ENCODE measurements at regions not wholly inside any gene's neighbourhood (a gene's known extent, or its start where the extent isn't known, plus 50 kb on each side); places are given as distances from the start of the nearest gene placed in this dataset.

- no peak overlapping the region for H3K4me3 ChIP-seq (ENCODE audit: low read length)
- no peaks in the 10 kb centered on the region for H3K79me2 ChIP-seq (ENCODE audit: control insufficient read depth, insufficient read depth, low read length)
- H3K4me2 ChIP-seq (ENCODE audit: low read length) = no peak overlapping the region
- H4K5ac ChIP-seq (ENCODE audit: low read length) = no peak overlapping the region
- H2AK5ac ChIP-seq (ENCODE audit: low read length) = no peak overlapping the region
- no CpG with 5 or more reads among the region's 2 CpGs for WGBS (ENCODE audit: extremely low coverage, insufficient coverage, low lambda C conversion rate)
- no peak overlapping the region for H3K27ac ChIP-seq (ENCODE audit: low read depth, low read length)
- H3K56ac ChIP-seq (ENCODE audit: low read length) = no peak overlapping the region
- no peak overlapping the region for H4K8ac ChIP-seq (ENCODE audit: low read depth, low read length)
- no peak for DNase-seq
- H2BK120ac ChIP-seq (ENCODE audit: low read depth, low read length) = no peak overlapping the region
- H2BK5ac ChIP-seq (ENCODE audit: low read length) = no peak overlapping the region
- H3K36me3 ChIP-seq (ENCODE audit: control insufficient read depth, insufficient read depth, low read length) = no peaks in the 10 kb centered on the region
- H3K9ac ChIP-seq (ENCODE audit: low read length) = no peak overlapping the region
- H2BK15ac ChIP-seq (replicated peaks; ENCODE audit: low read depth) = no peak overlapping the region
- no peaks in the 10 kb centered on the region for H3K4me1 ChIP-seq (ENCODE audit: control insufficient read depth, low read depth, low read length)
- no peak overlapping the region for H3K18ac ChIP-seq (ENCODE audit: low read length)
- H3K23ac ChIP-seq (ENCODE audit: low read length) = no peak overlapping the region
- H3K4ac ChIP-seq (ENCODE audit: low read depth, low read length) = no peak overlapping the region
- H3K79me1 ChIP-seq (ENCODE audit: low read length) = no peaks in the 10 kb centered on the region
- H3K27me3 ChIP-seq (ENCODE audit: insufficient read depth, low read length, poor library complexity) = no peaks in the 10 kb centered on the region
These were observed 170.2 kb upstream of the CITED2 start for GRCh38 chr6:139544701-139545057.

GRCh38 chr6:139542351-139542750, 167.9 kb upstream of the CITED2 start:
- Histone ChIP-seq H2BK15ac (replicated peaks; ENCODE audit: low read depth) (no peak overlapping the region), H2AK5ac (ENCODE audit: low read length) (no peak overlapping the region), H3K9ac (ENCODE audit: low read length) (no peak overlapping the region), H3K79me1 (ENCODE audit: low read length) (no peaks in the 10 kb centered on the region), H2BK120ac (ENCODE audit: low read depth, low read length) (no peak overlapping the region), H3K4me2 (ENCODE audit: low read length) (no peak overlapping the region), H3K4me3 (ENCODE audit: low read length) (no peak overlapping the region), H3K4me1 (ENCODE audit: control insufficient read depth, low read depth, low read length) (peaks cover 2% of the 10 kb centered on the region), H3K56ac (ENCODE audit: low read length) (no peak overlapping the region), H4K5ac (ENCODE audit: low read length) (no peak overlapping the region), H3K4ac (ENCODE audit: low read depth, low read length) (no peak overlapping the region), H3K79me2 (ENCODE audit: control insufficient read depth, insufficient read depth, low read length) (no peaks in the 10 kb centered on the region), H2BK5ac (ENCODE audit: low read length) (no peak overlapping the region), H4K8ac (ENCODE audit: low read depth, low read length) (no peak overlapping the region), H3K23ac (ENCODE audit: low read length) (no peak overlapping the region), H3K27ac (ENCODE audit: low read depth, low read length) (no peak overlapping the region), H3K36me3 (ENCODE audit: control insufficient read depth, insufficient read depth, low read length) (no peaks in the 10 kb centered on the region), H3K27me3 (ENCODE audit: insufficient read depth, low read length, poor library complexity) (no peaks in the 10 kb centered on the region), H3K18ac (ENCODE audit: low read length) (no peak overlapping the region)
- no CpG with 5 or more reads among the region's 3 CpGs for WGBS (ENCODE audit: extremely low coverage, insufficient coverage, low lambda C conversion rate)
- DNase-seq = peak; percentile 30

GRCh38 chr6:139540894-139541293, 166.4 kb upstream of the CITED2 start:
- no peak for DNase-seq
- no peak overlapping the region for H3K4me3 ChIP-seq (ENCODE audit: low read length)
- H4K5ac ChIP-seq (ENCODE audit: low read length) = no peak overlapping the region
- peaks cover 2% of the 10 kb centered on the region for H3K4me1 ChIP-seq (ENCODE audit: control insufficient read depth, low read depth, low read length)
- no peaks in the 10 kb centered on the region for H3K27me3 ChIP-seq (ENCODE audit: insufficient read depth, low read length, poor library complexity)
- no peak overlapping the region for H3K4me2 ChIP-seq (ENCODE audit: low read length)
- no peak overlapping the region for H2BK120ac ChIP-seq (ENCODE audit: low read depth, low read length)
- H2BK15ac ChIP-seq (replicated peaks; ENCODE audit: low read depth) = no peak overlapping the region
- H3K79me2 ChIP-seq (ENCODE audit: control insufficient read depth, insufficient read depth, low read length) = no peaks in the 10 kb centered on the region
- H3K4ac ChIP-seq (ENCODE audit: low read depth, low read length) = no peak overlapping the region
- no peak overlapping the region for H2AK5ac ChIP-seq (ENCODE audit: low read length)
- no peaks in the 10 kb centered on the region for H3K36me3 ChIP-seq (ENCODE audit: control insufficient read depth, insufficient read depth, low read length)
- H3K27ac ChIP-seq (ENCODE audit: low read depth, low read length) = no peak overlapping the region
- no peak overlapping the region for H3K18ac ChIP-seq (ENCODE audit: low read length)
- no peak overlapping the region for H2BK5ac ChIP-seq (ENCODE audit: low read length)
- H3K9ac ChIP-seq (ENCODE audit: low read length) = no peak overlapping the region
- no peak overlapping the region for H3K23ac ChIP-seq (ENCODE audit: low read length)
- no peak overlapping the region for H4K8ac ChIP-seq (ENCODE audit: low read depth, low read length)
- no CpG with 5 or more reads among the region's 1 CpG for WGBS (ENCODE audit: extremely low coverage, insufficient coverage, low lambda C conversion rate)
- no peaks in the 10 kb centered on the region for H3K79me1 ChIP-seq (ENCODE audit: low read length)
- no peak overlapping the region for H3K56ac ChIP-seq (ENCODE audit: low read length)

GRCh38 chr6:139540276-139540675, 165.8 kb upstream of the CITED2 start:
- no peaks in the 10 kb centered on the region for H3K36me3 ChIP-seq (ENCODE audit: control insufficient read depth, insufficient read depth, low read length)
- WGBS (ENCODE audit: extremely low coverage, insufficient coverage, low lambda C conversion rate) = no CpG with 5 or more reads among the region's 5 CpGs

GRCh38 chr6:139539852-139540251, 165.4 kb upstream of the CITED2 start:
- Histone ChIP-seq H3K9ac (ENCODE audit: low read length) (no peak overlapping the region), H2AK5ac (ENCODE audit: low read length) (no peak overlapping the region), H3K27ac (ENCODE audit: low read depth, low read length) (no peak overlapping the region), H2BK5ac (ENCODE audit: low read length) (no peak overlapping the region), H3K18ac (ENCODE audit: low read length) (no peak overlapping the region), H3K4ac (ENCODE audit: low read depth, low read length) (no peak overlapping the region), H3K56ac (ENCODE audit: low read length) (no peak overlapping the region), H3K4me1 (ENCODE audit: control insufficient read depth, low read depth, low read length) (peaks cover 2% of the 10 kb centered on the region), H3K27me3 (ENCODE audit: insufficient read depth, low read length, poor library complexity) (no peaks in the 10 kb centered on the region), H2BK15ac (replicated peaks; ENCODE audit: low read depth) (no peak overlapping the region), H4K8ac (ENCODE audit: low read depth, low read length) (no peak overlapping the region), H4K5ac (ENCODE audit: low read length) (no peak overlapping the region), H3K23ac (ENCODE audit: low read length) (no peak overlapping the region), H3K79me2 (ENCODE audit: control insufficient read depth, insufficient read depth, low read length) (no peaks in the 10 kb centered on the region), H2BK120ac (ENCODE audit: low read depth, low read length) (no peak overlapping the region), H3K4me2 (ENCODE audit: low read length) (no peak overlapping the region), H3K4me3 (ENCODE audit: low read length) (no peak overlapping the region), H3K36me3 (ENCODE audit: control insufficient read depth, insufficient read depth, low read length) (no peaks in the 10 kb centered on the region), H3K79me1 (ENCODE audit: low read length) (no peaks in the 10 kb centered on the region)
- peak; percentile 84 for DNase-seq
- WGBS (ENCODE audit: extremely low coverage, insufficient coverage, low lambda C conversion rate) = no CpG with 5 or more reads among the region's 12 CpGs

More at GRCh38 chr6:139540276-139540675, 165.8 kb upstream of the CITED2 start:
- no peak overlapping the region for H4K5ac ChIP-seq (ENCODE audit: low read length)
- H3K9ac ChIP-seq (ENCODE audit: low read length) = no peak overlapping the region
- no peak overlapping the region for H2BK15ac ChIP-seq (replicated peaks; ENCODE audit: low read depth)
- no peak overlapping the region for H3K56ac ChIP-seq (ENCODE audit: low read length)
- no peak overlapping the region for H2BK5ac ChIP-seq (ENCODE audit: low read length)
- no peaks in the 10 kb centered on the region for H3K27me3 ChIP-seq (ENCODE audit: insufficient read depth, low read length, poor library complexity)
- no peak overlapping the region for H4K8ac ChIP-seq (ENCODE audit: low read depth, low read length)
- H3K79me2 ChIP-seq (ENCODE audit: control insufficient read depth, insufficient read depth, low read length) = no peaks in the 10 kb centered on the region
- no peak overlapping the region for H3K4me3 ChIP-seq (ENCODE audit: low read length)
- no peak overlapping the region for H3K27ac ChIP-seq (ENCODE audit: low read depth, low read length)
- DNase-seq = peak; percentile 20
- no peak overlapping the region for H2AK5ac ChIP-seq (ENCODE audit: low read length)
- H2BK120ac ChIP-seq (ENCODE audit: low read depth, low read length) = no peak overlapping the region
- no peak overlapping the region for H3K18ac ChIP-seq (ENCODE audit: low read length)
- no peak overlapping the region for H3K23ac ChIP-seq (ENCODE audit: low read length)
- H3K4ac ChIP-seq (ENCODE audit: low read depth, low read length) = no peak overlapping the region
- H3K4me1 ChIP-seq (ENCODE audit: control insufficient read depth, low read depth, low read length) = peaks cover 2% of the 10 kb centered on the region
- H3K4me2 ChIP-seq (ENCODE audit: low read length) = no peak overlapping the region
- H3K79me1 ChIP-seq (ENCODE audit: low read length) = no peaks in the 10 kb centered on the region

- H3K18ac ChIP-seq (ENCODE audit: low read length) = no peak overlapping the region
- no peaks in the 10 kb centered on the region for H3K36me3 ChIP-seq (ENCODE audit: control insufficient read depth, insufficient read depth, low read length)
- H3K4me3 ChIP-seq (ENCODE audit: low read length) = no peak overlapping the region
- H2BK5ac ChIP-seq (ENCODE audit: low read length) = no peak overlapping the region
- H3K23ac ChIP-seq (ENCODE audit: low read length) = no peak overlapping the region
- no peaks in the 10 kb centered on the region for H3K79me2 ChIP-seq (ENCODE audit: control insufficient read depth, insufficient read depth, low read length)
- H3K4me1 ChIP-seq (ENCODE audit: control insufficient read depth, low read depth, low read length) = peaks cover 10% of the 10 kb centered on the region
- DNase-seq = peak; percentile 30
- H3K27ac ChIP-seq (ENCODE audit: low read depth, low read length) = no peak overlapping the region
- no peak overlapping the region for H3K4me2 ChIP-seq (ENCODE audit: low read length)
- H4K8ac ChIP-seq (ENCODE audit: low read depth, low read length) = no peak overlapping the region
- no peak overlapping the region for H2BK120ac ChIP-seq (ENCODE audit: low read depth, low read length)
- no peaks in the 10 kb centered on the region for H3K27me3 ChIP-seq (ENCODE audit: insufficient read depth, low read length, poor library complexity)
- no peak overlapping the region for H3K9ac ChIP-seq (ENCODE audit: low read length)
- no peak overlapping the region for H3K56ac ChIP-seq (ENCODE audit: low read length)
- no peak overlapping the region for H4K5ac ChIP-seq (ENCODE audit: low read length)
- H3K79me1 ChIP-seq (ENCODE audit: low read length) = no peaks in the 10 kb centered on the region
- H3K4ac ChIP-seq (ENCODE audit: low read depth, low read length) = no peak overlapping the region
- no peak overlapping the region for H2BK15ac ChIP-seq (replicated peaks; ENCODE audit: low read depth)
- H2AK5ac ChIP-seq (ENCODE audit: low read length) = no peak overlapping the region
- no CpG with 5 or more reads among the region's 7 CpGs for WGBS (ENCODE audit: extremely low coverage, insufficient coverage, low lambda C conversion rate)
These were observed 163.9 kb upstream of the CITED2 start for GRCh38 chr6:139538366-139538765.

Measured in mesendoderm (in vitro differentiated cells).